Esophagus muscularis mucosa (tissue), 4 donors: ENCODE measurements at regions not wholly inside any gene's neighbourhood (a gene's known extent, or its start where the extent isn't known, plus 50 kb on each side); places are given as distances from the start of the nearest gene placed in this dataset.

Experiments
- CTCF ChIP-seq, 3 experiments: fragments of 200-600 bp in 2 of 3; fragments of 450-650 bp in 1 of 3; sonication (generic) in 2 of 3; IDR thresholded peaks; one replicate each; pipeline ENCODE4 v1.5.1; 2017 to 2019; ENCODE audit warnings: antibody characterized with exemption in 3 of 3, mild to moderate bottlenecking in 2 of 3, moderate library complexity in 1 of 3
- EP300 ChIP-seq: sonication (generic); formaldehyde crosslinking; IDR thresholded peaks from one replicate; pipeline ENCODE4 v1.6.1; 2017; ENCODE audit warnings: antibody characterized with exemption
- POLR2A ChIP-seq: fragments of 450-650 bp; IDR thresholded peaks from one replicate; pipeline ENCODE4 v1.6.1; 2017; ENCODE audit warnings: antibody characterized with exemption, moderate library complexity, mild to moderate bottlenecking, low read depth
- POLR2AphosphoS5 ChIP-seq, 2 donors: sonication (generic); formaldehyde crosslinking; IDR thresholded peaks; one replicate each; pipeline ENCODE4 v1.6.1; 2017; ENCODE audit warnings: antibody characterized with exemption in 2 of 2

DNA sequence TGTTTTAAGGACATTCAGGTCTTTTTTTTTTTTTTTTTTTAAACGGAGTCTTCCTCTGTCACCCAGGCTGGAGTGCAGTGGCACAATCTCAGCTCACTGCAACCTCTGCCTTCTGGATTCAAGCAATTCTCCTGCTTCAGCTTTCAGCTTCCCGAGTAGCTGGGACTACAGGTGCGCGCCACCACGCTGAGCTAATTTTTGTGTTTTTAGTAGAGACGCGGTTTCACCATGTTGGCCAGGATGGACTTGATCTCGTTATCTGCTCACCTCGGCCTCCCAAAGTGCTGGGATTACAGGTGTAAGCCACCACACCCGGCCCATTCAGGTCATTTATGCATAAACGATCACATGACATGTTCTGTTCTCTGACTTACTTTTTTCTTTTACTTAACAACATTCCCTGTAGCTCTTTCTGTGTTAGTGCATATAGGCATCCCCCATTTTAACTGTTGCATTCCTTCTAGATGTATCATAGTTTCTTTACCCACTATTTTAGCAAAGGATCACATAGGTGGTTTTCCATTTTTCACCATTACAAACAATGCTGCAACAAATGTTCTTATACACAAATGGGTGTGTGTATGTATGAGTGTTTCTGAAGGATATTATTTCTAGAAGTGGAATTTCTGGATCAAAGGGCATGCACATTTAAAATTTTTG lies 74.2 kb downstream of the ARF6 start:
- no peak for TF ChIP-seq CTCF (IDR thresholded peaks at IDR 0.05)
- no peak for TF ChIP-seq EP300
- TF ChIP-seq POLR2A, result no peak
- no peak for TF ChIP-seq POLR2AphosphoS5 (IDR thresholded peaks at IDR 0.05)
